IPS-11a (cell line): ENCODE measurements at regions not wholly inside any gene's neighbourhood (a gene's known extent, or its start where the extent isn't known, plus 50 kb on each side); places are given as distances from the start of the nearest gene placed in this dataset.
"Not testable (repeated sequence)": the region's sequence is repeated elsewhere in the genome, so short reads cannot be mapped to it uniquely, and the experiment has no call there.

Experiments used
- H3K4me3 ChIP-seq: one replicate; pipeline ENCODE4 v1.5.1; 2013; ENCODE audit warnings: low read depth, low read length, control low read depth

DNA sequence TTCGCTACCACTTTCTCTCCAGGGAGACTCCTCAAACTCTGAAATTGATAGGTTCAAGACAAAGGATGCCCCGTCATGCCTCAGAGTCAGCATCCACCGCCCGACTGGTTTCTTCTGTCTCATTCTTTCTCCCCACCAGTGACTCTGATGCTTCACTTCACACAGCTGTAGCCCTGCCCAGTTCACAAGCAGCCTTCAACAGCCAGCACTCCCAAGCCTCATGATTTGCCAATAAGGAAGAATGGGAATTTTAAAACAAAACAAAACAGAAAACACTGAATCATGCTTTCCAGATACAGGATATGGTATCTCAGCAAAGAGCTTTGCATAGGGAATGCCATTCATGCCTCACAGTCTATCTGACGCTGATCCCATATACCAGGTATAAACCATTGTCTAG lies 371.2 kb upstream of the RORB start:
- H3K4me3 ChIP-seq, result no peak overlapping the region

DNA sequence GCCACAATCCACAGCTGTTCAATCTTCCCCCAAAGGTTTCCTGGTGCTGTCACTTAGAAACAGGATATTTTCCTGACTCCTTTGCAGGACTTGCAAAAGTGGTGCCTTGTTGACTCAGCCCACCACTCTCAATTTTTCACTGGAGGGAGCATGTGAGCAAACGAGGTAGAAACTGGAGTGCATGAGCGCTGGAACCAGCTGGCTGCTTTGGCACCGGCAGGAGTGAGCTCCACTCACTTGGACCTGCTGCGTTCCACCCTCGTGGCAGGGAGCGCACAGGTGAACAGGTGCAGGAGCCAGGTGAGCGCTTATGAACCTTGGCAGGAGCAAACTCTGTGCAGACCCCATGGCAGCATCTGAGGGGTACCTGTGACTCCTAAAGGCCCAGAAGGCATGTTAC lies 364.1 kb upstream of the RORB start:
- H3K4me3 ChIP-seq, result no peak overlapping the region

DNA sequence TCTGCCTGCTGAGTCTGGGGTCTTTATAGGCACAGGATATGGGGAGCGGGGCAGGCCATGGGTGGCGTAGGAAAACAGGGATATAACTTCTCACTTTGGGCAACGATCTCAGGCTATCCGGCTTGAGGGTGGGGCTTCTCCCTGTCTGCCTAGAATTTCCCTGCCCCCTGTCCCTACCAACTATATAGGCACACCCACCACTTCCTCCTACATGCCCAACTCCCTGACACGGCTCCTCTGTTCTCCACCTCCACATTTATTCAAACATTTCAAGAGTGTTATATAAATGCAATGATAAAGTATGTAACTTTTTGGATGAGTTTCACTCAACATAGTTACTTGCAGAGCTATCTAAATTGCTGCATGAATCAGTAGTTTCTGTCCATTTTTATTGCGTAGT lies 363.2 kb upstream of the RORB start:
- H3K4me3 ChIP-seq, result no peak overlapping the region

DNA sequence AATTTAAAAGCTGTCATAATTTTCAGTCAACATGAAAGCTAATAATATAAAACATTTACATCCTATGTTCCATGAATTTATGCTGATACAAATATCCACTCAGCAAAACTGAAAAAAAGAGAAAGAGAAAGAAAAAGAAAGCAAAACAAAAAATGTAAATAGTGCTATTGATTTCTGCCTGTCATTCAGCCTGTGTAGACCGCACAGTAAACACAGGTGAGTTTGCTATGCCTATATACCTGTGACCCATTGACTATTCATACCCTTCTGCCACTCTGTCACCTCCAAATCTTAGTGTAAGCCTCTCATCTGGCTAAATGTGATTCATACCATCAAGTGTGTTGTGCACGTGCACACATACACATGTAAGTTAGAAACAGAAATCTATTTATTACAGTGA lies 359.0 kb upstream of the RORB start:
- no peak overlapping the region for H3K4me3 ChIP-seq

DNA sequence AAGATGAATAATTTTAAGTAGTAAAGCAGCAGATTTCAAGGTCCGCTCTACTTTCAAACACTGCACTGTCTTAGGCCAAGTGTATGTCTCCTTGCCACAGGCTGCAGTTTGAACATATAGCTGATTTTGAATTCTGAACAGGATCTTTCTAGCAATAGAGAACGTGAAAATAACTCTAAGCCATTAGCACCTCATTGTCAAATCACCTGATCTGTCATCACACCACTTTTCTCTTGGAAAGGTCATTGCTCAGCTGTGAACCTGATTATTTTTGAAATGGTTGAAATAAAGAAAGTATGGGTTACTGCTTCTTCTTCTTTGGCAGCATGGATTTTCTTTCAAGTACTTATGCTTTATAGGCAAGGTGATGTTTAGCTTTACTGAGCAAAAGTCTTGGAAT lies 357.0 kb upstream of the RORB start:
- H3K4me3 ChIP-seq, result no peak overlapping the region

DNA sequence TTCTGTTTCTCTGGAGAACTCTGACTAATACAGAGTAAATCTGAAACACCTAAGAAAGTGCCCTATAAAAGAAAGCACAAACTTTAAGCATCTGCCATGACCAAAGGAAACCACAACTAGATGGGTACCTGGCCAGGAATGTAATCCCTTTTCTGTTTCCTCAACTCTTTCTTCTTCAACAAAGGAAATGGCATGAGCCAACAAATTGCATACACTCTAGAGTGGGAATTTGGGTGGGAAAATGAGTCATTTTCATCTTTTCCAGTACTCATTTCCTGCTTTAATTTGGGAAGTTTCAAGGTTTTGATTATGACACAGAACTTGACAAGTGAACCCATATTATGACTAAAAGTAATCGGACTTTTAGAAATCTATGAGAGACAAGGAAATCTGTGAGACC lies 349.2 kb upstream of the RORB start:
- no peak overlapping the region for H3K4me3 ChIP-seq

DNA sequence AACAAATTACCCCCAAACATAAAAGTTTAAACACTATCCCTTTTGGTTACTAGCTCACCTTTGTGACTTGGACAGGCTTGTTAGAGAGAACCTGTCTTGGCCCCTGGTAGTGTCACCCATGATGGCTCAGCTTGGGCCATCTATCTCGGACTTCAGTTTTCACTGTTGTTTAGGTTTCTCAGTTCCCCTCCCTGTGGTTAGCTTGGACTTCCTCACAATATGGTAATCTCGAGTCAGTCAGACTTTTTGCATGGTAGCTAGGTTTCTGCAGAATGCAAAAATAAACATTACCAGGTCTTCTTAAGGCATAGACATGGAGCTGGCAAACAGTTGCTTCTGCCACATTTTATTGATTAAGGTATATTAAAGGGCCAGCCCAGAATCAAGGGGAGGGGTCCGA lies 324.3 kb upstream of the RORB start:
- no peak overlapping the region for H3K4me3 ChIP-seq

DNA sequence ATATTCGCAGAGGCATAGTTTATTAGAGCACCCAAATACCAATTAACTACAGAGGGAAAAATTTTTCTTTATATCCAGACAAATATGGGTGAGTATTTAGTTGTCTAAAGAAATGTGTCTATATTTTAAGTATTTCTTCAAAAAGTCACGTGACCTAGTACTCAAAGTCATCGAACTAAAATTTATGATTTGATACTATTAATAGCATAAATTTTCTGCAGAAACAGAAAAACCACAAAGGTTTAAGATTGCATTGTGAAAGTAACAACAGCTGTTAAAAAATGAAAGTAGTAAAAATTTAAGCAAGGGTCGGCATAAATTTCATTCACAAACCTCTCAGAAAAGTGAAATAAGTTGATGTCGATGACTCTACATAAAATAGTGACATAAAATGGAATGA lies 323.9 kb upstream of the RORB start:
- H3K4me3 ChIP-seq, result no peak overlapping the region

DNA sequence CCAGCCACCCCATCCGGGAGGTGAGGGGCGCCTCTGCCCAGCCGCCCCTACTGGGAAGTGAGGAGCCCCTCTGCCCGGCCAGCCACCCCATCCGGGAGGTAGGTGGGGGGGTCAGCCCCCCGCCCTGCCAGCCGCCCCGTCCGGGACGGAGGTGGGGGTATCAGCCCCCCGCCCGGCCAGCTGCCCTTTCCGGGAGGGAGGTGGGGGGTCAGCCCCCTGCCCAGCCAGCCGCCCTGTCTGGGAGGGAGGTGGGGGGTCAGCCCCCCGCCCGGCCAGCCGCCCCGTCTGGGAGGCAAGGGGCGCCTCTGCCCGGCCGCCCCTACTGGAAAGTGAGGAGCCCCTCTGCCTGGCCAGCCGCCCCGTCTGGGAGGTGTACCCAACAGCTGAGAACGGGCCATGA lies 299.4 kb upstream of the RORB start:
- not testable (repeated sequence) for H3K4me3 ChIP-seq

DNA sequence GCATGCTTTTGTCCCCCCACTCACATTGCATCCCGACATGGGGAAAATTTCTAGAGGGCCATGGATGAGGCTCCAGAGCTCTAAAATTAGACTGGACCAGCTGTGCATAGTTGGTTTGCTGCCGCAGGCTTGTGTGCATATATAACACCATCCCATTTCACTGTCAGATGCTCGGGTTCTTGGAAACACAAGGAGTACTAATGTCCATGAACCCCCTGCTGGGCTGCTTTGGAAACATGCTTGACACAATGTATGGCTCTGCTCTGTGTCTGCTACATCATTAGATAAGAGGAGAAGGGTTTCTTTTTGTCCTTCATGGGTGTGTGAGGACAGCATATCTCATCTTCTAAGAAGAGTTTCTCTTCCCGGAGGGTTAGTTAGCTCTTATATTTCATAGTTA lies 292.1 kb upstream of the RORB start:
- no peak overlapping the region for H3K4me3 ChIP-seq

DNA sequence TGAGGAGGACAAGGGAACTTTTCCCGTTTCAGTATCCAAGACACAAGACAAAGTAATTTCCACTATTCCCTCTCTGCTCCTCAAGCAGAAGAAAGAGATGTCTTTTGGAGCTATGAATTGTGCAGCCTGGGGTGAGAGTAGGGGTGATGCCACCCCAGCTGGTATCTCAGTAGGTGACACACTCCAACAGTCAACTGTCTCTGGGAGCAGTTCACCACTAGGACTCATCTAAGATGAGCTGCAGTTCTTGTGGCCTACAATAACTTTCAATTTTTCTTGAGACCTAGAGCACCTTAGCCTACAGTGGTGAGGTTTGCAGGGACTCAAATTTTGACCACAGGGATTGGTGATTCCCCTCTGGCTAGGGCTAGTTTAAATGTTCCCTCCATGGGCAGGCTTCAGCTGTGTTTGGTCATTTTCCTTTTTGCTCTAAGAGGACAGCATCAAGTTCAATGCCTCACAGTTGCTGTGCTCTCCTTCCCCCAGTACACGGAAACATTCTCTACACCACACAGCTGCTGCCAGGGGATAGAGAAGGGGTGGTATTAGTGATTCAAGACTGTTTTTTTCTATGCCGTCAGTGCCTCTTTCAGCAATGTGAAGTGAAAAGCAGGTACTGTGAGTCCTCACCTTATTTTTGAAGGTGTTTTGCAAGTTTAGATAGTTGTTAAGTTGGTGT lies 278.6 kb upstream of the RORB start:
- H3K4me3 ChIP-seq, result no peak overlapping the region

DNA sequence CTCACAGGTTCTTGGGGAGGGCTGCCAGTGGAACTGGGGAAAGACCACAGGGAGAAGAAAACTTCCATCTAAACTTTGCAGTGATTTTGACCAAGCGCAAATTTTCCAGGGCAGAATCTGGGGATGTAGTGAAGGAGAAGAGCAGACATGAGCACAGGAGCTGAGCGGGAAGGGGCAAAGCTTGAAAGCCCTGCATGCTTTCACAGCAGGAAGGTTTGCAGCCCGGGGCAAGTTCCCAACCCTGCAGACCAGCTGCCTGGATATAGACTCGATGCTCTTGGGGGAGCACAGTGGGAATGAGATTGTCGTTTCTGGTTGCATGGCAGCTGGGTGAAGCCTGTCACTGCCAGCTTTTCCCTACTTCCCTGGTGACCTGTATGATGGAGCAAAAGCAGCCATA lies 276.8 kb upstream of the RORB start:
- no peak overlapping the region for H3K4me3 ChIP-seq

DNA sequence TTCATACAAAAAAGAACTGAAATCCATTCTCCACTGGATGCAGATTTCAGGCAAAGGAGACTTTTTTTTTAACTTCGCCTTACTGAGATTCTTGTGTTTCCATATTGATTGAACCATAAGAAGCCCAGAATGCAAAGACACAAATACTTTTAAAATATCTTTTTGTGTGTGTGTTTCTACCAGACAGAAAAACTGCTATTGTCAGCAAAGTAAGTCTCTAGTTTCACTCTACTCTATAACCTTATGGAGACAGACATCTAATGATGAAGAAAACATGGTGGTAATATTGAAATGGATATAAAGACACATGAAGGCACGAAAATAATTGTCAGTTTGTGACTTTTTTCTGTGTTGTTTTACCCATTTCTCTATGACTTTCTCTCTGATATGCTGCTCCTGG lies 260.3 kb upstream of the RORB start:
- no peak overlapping the region for H3K4me3 ChIP-seq

DNA sequence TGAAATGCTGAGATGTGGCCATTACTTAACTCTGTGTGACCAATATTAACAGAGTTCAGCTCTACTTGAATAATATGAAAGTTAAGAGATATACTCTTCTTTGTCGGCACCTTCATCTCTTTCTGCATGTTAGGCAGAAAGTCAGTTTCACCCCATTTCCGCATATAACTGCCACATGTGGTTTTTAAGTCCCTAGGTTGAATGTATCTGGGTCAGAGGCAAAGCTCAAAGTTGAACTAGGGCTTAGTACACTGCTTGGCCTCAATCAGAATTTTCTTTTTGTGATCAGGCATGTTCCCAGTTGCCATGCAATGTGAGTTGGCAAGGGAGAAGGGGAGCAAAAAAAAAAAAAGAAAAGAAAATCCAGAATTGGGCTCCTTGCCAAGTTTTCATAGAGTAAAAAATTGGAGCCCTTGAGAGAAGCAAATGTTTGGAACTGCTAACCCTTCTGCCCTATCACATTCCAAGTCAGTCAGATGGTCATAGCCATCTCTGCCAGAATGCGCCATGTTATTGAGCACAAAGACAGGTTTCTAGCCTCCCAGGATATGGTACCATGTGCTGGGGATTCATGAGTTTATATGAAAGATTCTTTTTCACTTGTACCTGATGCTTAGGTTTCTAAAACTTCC lies 251.2 kb upstream of the RORB start:
- H3K4me3 ChIP-seq, result no peak overlapping the region

DNA sequence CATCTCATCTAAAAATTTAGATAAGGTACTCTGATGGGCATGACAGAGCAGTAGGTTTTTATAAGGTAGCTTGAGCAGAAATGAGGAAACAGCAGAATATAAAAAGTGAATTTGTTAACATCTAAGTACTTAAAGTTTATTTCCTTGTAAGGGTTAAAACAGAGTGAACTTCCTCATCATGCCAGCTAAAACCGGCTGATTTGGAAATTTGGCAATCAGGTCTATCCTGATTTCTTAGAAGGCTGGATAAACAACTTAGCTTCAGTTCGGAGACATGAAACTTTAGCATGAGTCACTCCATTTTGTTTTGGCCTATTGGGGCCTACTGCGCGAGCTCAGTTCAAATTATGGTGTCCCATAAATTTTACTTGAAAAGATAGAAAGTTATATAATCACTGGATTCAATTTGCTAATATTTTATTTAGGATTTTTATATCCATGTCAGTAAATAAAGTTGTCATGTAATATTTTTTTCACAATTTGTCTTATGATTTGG lies 241.6 kb upstream of the RORB start:
- H3K4me3 ChIP-seq, result no peak overlapping the region

DNA sequence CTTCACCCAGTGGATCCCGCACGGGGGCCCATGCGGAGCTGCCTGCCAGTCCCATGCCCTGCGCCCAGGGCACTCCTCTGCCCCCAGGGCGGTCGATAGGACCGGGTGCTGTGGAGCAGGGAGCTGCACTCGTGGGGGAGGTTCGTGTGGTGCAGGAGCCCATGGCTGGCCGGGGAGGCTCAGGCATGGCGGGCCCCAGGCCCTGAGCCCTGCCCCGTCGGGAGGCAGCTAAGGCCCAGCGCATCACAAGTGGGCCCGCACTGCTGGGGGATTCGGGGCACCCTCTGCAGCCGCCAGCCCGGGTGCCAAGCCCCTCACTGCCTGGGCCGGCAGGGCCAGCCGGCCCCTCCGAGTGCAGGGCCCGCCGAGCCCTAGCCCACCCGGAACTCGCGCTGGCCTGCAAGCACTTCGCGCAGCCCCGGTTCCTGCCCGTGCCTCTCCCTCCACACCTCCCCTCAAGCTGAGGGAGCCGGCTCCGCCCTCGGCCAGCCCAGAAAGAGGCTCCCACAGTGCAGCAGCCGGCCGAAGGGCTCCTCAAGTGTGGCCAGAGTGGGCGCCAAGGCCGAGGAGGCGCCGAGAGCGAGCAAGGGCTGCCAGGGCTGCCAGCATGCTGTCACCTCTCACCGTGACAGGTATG lies 221.1 kb upstream of the RORB start:
- no peak overlapping the region for H3K4me3 ChIP-seq

DNA sequence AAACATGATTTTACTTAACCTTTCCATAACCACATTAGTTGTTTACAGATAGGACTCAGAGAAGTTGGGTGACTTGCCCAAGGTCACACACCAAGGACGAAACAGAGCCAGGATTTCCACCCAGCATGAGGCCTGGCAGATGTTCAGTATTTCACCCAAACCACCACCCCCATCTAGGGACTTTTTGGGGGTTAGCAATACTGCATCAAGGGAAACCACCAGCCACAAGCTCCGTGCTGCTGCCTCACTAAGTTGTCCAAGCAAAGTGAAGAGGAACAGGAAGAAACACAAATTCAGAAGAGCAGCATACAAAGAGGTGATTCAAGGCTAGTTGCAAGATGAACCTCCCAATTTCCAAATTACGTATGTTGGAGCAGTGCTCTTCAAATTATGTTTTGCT lies 219.6 kb upstream of the RORB start:
- no peak overlapping the region for H3K4me3 ChIP-seq

DNA sequence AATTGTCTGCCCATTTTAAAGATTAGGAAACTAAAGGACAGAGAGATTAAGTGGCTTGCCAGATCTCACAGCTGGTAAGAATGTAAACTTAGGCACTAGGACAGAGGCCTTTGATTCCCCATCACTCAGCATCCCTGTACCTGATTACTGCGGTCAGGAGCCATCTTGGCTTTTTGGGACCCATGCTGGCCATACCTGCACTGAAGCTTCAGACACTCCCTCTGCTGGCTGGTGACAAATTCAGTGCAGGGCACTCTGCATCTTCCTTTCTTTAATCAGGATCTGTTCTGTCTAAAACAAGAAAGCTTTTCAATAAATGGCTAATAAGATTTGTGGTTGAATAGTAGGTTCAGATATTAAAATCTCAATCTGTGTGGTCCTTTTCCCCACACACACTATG lies 215.5 kb upstream of the RORB start:
- H3K4me3 ChIP-seq, result no peak overlapping the region

DNA sequence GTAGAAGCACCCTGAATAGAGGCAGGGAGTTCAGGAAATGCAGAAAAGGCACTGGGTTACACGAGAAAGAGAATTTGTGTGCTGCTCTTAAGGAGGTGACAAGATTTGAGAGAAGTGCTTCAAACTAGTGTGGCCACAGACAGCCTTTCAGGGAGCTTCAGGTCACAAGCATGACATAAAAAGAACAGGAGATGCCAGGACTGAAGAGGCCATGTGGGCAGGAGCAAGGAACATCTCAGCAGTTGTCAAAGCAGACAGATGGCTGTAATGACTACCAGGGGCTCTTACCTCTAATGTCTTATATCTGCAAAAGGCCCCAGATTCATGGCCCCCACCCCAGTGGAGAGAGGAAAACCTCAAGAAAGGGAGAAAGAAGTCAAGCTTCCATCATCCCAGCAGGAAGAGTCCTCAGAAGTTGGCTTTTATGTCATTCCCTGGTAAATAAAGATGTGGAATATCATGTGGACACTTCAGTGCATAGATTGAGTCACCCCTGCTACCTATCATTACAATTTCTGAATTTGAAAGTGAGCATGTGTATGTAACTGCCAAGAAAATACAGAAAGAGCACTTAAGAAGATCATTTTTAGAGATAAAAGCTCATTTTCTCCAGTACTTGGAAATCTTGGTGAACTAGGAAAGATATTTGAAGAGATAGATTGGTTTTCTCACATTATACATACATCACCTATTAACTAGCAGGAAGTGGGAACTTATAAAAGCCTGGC lies 214.4 kb upstream of the RORB start:
- no peak overlapping the region for H3K4me3 ChIP-seq

DNA sequence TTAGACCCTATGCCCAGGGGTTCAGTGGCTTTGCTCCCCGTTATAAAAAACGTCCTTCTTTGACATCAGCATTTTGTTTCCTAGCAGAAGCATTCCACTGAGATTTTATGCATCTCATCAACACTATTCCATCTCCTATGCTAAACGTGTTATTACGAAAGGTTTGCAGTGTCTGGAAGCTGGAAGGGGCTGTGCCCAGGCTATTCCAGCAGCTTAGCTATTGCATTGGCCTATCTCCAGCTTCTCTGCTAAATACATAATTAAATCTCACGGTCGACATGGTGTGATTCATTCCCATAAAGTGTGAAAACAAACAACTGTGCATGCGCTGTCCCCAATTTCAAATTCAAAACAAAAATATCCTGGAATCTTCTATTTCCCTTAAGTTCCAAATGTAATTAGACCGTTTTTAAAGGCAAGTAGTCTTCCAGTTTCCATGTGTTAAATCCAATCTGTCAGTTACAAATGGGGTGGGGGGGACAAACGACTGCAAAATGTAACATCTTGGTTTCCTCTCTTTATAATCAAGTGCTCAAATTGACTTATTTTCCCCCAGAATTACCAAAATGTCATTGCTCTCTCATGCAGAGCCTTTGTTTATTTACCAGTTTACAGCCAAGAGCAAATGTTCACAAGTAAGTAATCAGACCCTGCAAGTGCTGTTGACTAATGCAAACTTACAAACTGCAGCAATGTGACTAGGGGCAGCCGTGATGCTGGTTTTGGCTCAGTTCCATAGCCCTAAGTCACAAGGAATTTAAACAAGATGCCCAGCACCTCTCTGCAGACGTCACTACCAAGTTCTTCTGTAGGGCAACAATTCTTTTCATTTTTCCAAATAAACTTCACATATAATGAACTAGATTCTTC lies 212.3 kb upstream of the RORB start:
- no peak overlapping the region for H3K4me3 ChIP-seq

DNA sequence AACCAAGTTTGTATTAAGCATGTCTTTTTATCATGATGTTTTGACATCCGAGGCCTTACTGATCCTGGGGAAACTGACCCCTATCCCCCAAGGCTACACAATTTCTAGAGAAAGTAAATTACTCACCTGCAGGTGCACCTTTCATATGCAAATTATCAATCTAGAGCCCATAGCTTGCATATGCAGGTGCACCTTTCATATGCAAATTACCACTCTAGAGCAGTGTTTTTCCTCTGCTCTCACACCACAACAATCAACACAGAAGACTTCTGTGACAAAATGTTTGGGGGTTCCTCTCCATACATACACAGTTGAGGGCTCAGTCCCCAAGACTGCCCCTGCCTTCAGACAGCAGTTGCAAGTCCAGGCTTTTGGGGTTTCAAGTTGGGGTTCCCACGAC lies 203.7 kb upstream of the RORB start:
- no peak overlapping the region for H3K4me3 ChIP-seq
